Medulla oblongata (tissue), 1 donor: ENCODE measurements at regions not wholly inside any gene's neighbourhood (a gene's known extent, or its start where the extent isn't known, plus 50 kb on each side); places are given as distances from the start of the nearest gene placed in this dataset.

Experiments
- DNase-seq: peaks from one replicate; pipeline ENCODE4 v3.0.0-alpha.2; 2015; ENCODE audit errors: extremely low spot score

DNA sequence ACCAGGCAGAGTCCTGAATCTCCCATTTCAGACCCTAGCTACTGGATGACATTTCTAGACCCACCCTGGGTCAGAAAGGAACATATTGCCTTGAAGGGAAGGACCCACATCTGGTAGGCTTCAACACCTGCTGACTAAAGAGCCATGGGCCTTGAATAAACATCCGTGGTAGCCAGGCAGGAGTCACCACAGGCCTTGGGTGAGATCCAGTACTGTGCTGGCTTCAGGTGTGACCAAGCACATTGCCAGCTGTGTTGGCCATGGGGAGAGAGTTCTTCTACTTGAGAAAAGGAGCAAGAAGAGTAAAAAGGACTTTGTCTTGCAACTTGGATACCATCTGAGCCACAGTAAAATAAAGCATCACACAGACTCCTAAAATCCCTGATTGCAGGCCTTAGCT lies 332.6 kb downstream of the SLC16A7 start:
- no peak for DNase-seq

GRCh38 chr12:59929110-59929509 lies 333.3 kb downstream of the SLC16A7 start:
- no peak for DNase-seq

- DNase-seq: no peak
Measured at GRCh38 chr12:59934486-59934885, 338.7 kb downstream of the SLC16A7 start.

DNA sequence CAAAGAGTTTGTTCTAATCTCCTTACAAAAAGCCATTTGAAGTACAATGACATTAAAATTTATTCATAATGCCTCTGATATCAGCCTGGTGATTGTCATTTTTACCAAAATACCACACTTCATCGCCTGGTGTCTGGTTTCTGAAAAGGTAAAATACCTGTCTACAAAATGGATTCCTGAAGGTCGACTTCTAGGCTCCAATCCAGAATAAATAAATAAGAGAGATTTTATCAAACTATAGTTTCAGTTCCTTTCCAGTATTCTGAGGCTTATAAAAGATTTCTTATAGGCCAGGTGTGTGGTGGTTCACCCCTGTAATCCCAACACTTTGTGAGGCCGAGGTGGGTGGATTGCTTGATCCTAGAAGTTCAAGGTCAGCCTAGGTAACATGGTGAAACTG lies 340.7 kb downstream of the SLC16A7 start:
- no peak for DNase-seq

- no peak for DNase-seq
Measured at GRCh38 chr12:59937148-59937547, 341.3 kb downstream of the SLC16A7 start.

- DNase-seq: no peak
Measured at GRCh38 chr12:59938190-59938962, 342.5 kb downstream of the SLC16A7 start.

DNA sequence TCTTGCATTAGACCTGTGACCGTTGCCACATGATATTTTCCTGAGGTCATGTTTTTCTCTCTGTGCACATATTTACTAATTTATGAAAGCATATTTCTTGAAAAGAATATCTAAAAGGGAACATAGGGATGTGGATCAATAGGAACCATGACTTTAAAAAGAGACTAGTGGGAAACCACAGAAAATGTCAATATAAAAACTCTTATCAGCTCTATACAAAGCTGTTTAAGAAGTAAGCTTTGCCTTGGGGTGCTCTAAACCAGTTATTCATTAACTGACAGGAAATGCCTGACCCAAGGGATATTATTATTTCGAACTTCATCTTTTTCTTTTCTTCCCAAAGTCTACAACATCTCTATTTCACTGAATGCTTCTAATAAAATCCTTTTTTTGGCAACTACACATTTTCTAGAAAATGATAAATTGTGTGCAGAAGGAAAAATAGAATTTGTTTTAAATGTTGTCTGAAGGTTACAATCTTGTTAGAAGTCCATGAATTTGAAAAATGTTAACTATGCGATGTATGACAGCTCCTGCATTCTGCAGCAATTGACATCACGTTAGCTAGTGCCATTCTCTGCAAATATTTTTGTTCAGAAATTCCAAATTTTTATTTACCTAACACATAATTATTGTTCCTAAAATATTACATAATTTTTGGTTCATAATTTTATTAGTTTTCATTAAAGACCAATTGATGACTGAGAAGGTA lies 345.0 kb downstream of the SLC16A7 start:
- DNase-seq: no peak

DNA sequence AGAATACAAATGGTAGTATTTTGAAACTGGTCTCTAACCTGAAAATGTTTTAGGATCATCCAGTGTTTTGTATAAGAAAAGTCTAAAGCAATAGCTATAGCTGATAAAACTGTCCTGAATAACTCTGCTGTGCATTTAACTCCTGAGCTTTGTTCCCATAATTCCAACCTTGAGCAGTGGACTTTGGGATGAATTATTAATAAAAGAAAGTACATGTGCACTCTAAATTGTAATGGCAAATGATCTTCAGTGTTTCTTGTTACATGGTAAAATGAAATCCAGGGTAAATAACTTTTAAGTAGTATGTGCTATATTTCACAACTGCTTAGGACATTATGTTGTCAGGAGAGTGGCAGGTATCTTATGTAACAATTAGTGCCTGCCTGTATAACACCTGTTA lies 345.6 kb downstream of the SLC16A7 start:
- DNase-seq: no peak

GRCh38 chr12:59944177-59944576 lies 348.3 kb downstream of the SLC16A7 start:
- no peak for DNase-seq

- no peak for DNase-seq
Measured at GRCh38 chr12:59946635-59947034, 350.8 kb downstream of the SLC16A7 start.

GRCh38 chr12:59963546-59963945 lies 367.7 kb downstream of the SLC16A7 start:
- no peak for DNase-seq

GRCh38 chr12:59972905-59973304 lies 377.1 kb downstream of the SLC16A7 start:
- DNase-seq: no peak

DNA sequence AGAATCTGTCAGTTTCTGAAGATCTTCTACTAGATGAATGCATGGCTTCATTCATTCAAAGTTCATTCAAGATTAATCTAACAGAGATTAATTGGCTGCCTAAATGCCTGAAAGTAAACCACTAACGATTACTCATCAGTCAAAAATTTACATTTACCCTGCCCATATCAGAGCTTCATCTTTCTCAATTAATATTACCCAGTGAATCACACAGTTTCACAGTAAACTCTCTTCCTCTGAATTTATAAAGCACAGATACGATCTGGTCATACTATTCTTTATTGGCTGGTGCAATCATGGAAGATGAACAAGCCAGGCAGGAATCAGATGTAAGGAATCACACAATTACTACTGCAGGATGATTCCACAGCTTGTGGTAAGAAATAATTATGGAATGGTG lies 377.7 kb downstream of the SLC16A7 start:
- DNase-seq: no peak

DNA sequence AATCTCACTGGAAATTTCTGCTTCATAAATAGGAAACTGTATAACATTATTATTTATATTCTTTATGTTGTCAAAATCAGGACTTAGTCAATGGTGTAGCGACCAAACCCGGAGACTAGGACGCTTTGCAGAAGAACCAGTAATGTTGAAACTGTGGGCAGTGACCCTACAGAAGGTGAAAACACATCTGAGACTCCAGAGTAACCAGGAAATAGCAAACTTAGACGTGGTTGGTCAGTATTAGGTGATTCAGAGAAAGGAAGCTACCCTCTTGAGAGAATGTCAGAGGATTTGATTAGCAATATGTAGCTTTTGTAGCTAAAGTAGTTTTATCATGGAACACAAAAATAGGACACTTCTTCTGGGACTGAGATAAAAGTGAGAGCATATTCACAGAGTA lies 381.9 kb downstream of the SLC16A7 start:
- no peak for DNase-seq

- no peak for DNase-seq
Measured at GRCh38 chr12:59980476-59980875, 384.6 kb downstream of the SLC16A7 start.

- DNase-seq: no peak
Measured at GRCh38 chr12:59999291-59999690, 403.5 kb downstream of the SLC16A7 start.

- DNase-seq: no peak
Measured at GRCh38 chr12:60010486-60010885, 414.7 kb downstream of the SLC16A7 start.

DNA sequence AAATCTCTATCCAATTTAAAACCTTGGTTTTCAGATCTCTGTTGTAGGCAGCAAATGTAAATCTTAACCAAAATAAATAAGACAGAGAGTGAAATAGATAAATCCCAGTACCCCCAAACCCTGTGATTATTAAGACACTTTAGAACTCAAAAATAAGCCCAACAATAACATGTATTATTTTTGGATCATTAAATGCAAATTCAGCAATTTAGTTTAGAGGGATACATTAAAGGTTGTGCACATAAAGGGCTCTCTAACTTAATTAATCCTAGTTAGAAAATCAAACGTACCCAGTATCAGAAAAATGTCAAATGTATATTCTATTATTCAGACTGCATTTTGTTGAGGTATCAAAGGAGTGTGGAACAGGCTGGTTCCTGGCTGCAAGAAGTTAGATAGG lies 416.8 kb downstream of the SLC16A7 start:
- DNase-seq: no peak

DNA sequence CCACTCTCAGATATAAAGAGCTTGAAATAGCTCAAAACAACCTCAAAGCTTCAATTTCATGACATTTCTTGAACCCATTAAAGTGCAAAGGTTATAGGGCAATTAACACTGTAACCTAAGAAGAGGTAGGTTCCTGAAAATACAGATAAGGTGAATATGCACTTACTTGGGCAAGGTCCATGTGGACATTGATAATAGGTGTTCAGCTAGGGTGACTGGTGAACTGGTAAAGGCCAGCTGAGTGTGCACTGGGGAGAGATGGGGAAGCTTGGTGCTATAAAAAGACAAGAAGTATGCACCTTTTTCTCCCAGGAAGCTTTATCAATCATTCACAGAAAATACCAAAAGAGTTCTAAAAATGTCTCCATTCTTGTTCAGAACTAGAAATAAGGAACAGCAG lies 418.6 kb downstream of the SLC16A7 start:
- no peak for DNase-seq

GRCh38 chr12:60020068-60020467 lies 424.2 kb downstream of the SLC16A7 start:
- DNase-seq: no peak

DNA sequence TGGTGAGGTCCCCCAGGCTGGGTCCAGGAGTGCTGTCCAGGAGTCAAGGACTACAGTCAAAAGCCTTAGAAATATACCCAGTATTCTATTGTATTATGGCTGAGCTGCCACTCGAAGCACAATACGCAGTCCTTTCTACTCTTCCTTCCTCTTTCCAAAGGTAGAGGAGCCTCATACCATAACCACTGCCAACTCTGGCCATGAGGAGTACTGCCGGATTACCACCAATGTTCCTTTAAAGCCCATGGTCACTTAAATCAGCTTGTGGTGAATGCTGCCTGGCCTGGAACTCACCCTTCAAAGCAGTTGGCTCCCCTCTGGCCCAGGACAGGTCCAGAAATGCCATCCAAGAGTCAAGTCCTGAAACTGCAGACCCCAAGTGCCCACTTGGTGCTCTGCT lies 425.4 kb downstream of the SLC16A7 start:
- no peak for DNase-seq

DNA sequence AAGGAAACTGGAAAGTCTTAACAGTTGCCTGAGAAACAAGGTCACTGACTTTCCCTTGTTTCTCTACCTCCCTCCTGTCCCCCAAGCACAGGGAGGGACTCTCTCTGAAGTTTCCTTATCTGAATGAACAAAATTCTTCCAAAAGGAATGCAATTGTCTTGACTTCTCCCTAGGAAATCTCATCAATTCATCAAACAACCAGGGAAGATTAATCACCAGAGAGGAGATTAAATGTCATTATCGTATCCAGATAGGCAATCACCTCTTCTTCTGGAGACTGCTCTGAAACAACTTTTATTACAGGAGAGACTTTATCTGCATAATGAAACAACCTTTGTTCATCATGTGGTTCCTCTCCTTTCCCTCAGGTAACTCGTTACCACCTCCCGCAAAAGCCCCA lies 431.4 kb downstream of the SLC16A7 start:
- no peak for DNase-seq

- DNase-seq: no peak
Measured at GRCh38 chr12:60034147-60034546, 438.3 kb downstream of the SLC16A7 start.
